Neural progenitor cell (in vitro differentiated cells): ENCODE measurements at regions not wholly inside any gene's neighbourhood (a gene's known extent, or its start where the extent isn't known, plus 50 kb on each side); places are given as distances from the start of the nearest gene placed in this dataset.

Experiments
- DNase-seq: peaks from one replicate; pipeline ENCODE4 v3.0.0-alpha.2; 2016; ENCODE audit warnings: low spot score
- H2AFZ ChIP-seq: fragments of 200-600 bp; sonication (generic); replicated peaks from 2 replicates; pipeline ENCODE4 v1.6.1; 2016; ENCODE audit warnings: antibody characterized with exemption
- H3F3A ChIP-seq: fragments of 200-600 bp; sonication (generic); 2 replicates; pipeline ENCODE4 v1.6.1; 2016; ENCODE audit warnings: antibody characterized with exemption, low read depth
- H3K27ac ChIP-seq: fragments of 200-600 bp; sonication (generic); 2 replicates; pipeline ENCODE4 v1.5.1; 2016; ENCODE audit warnings: mild to moderate bottlenecking
- H3K27me3 ChIP-seq: fragments of 200-600 bp; sonication (generic); 2 replicates; pipeline ENCODE4 v1.6.1; 2016; ENCODE audit warnings: mild to moderate bottlenecking, moderate library complexity
- H3K36me3 ChIP-seq: fragments of 200-600 bp; sonication (generic); 2 replicates; pipeline ENCODE4 v1.5.1; 2016
- H3K4me1 ChIP-seq: fragments of 200-600 bp; sonication (generic); 2 replicates; pipeline ENCODE4 v1.6.1; 2016; ENCODE audit warnings: mixed run types
- H3K4me2 ChIP-seq: fragments of 200-600 bp; sonication (generic); 2 replicates; pipeline ENCODE4 v1.6.1; 2016
- H3K4me3 ChIP-seq: fragments of 200-600 bp; sonication (generic); 2 replicates; pipeline ENCODE4 v1.5.1; 2016
- H3K79me2 ChIP-seq: fragments of 200-600 bp; sonication (generic); 2 replicates; pipeline ENCODE4 v1.6.1; 2016; ENCODE audit warnings: low read depth
- H3K9ac ChIP-seq: fragments of 200-600 bp; sonication (generic); 2 replicates; pipeline ENCODE4 v1.6.1; 2016
- H3K9me3 ChIP-seq: fragments of 200-600 bp; sonication (generic); 2 replicates; pipeline ENCODE4 v1.5.1; 2016; ENCODE audit warnings: low read depth
- H4K20me1 ChIP-seq: fragments of 200-600 bp; sonication (generic); 2 replicates; pipeline ENCODE4 v1.6.1; 2016; ENCODE audit warnings: low read depth
- H3K27ac Mint-ChIP-seq: 3 replicates; pipeline ENCODE4 v1.8.0; 2021; ENCODE audit warnings: mixed read lengths
- H3K27me3 Mint-ChIP-seq: 2 replicates; pipeline ENCODE4 v1.8.0; 2022; ENCODE audit warnings: low read depth, mild to moderate bottlenecking, inconsistent platforms, moderate library complexity, mixed read lengths; ENCODE audit not compliant: insufficient read depth
- H3K36me3 Mint-ChIP-seq: 3 replicates; pipeline ENCODE4 v1.8.0; 2021; ENCODE audit warnings: mixed read lengths
- H3K4me1 Mint-ChIP-seq: 3 replicates; pipeline ENCODE4 v1.8.0; 2021; ENCODE audit warnings: mixed read lengths
- H3K4me3 Mint-ChIP-seq: 3 replicates; pipeline ENCODE4 v1.8.0; 2021; ENCODE audit warnings: mild to moderate bottlenecking, moderate library complexity, mixed read lengths
- H3K9me3 Mint-ChIP-seq: 3 replicates; pipeline ENCODE4 v1.8.0; 2020; ENCODE audit warnings: mixed read lengths
- CTCF ChIP-seq: fragments of 200-600 bp; sonication (generic); IDR thresholded peaks from 2 replicates; pipeline ENCODE4 v1.5.1; 2017; ENCODE audit warnings: antibody characterized with exemption, mild to moderate bottlenecking
- EZH2 ChIP-seq: fragments of 200-600 bp; sonication (generic); IDR thresholded peaks from 2 replicates; pipeline ENCODE4 v1.6.1; 2017; ENCODE audit warnings: antibody characterized with exemption, mild to moderate bottlenecking, moderate library complexity
- EZH2phosphoT487 ChIP-seq: fragments of 200-600 bp; sonication (generic); IDR thresholded peaks from 2 replicates; pipeline ENCODE4 v1.6.1; 2017; ENCODE audit warnings: antibody characterized with exemption

- no peak overlapping the region for H2AFZ ChIP-seq
- Mint-ChIP-seq H3K27ac (no peak overlapping the region), H3K27me3 (no peaks in the 10 kb centered on the region), H3K4me1 (no peaks in the 10 kb centered on the region), H3K9me3 (no peaks in the 10 kb centered on the region), H3K4me3 (no peak overlapping the region), H3K36me3 (no peaks in the 10 kb centered on the region)
- H3K36me3 ChIP-seq = no peaks in the 10 kb centered on the region
- H3K4me3 ChIP-seq = no peak overlapping the region
- H3K4me2 ChIP-seq = no peak overlapping the region
- no peaks in the 10 kb centered on the region for H3K4me1 ChIP-seq
- TF ChIP-seq EZH2phosphoT487 (no peak), CTCF (no peak), EZH2 (no peak)
- H3K79me2 ChIP-seq = no peaks in the 10 kb centered on the region
- H3K9me3 ChIP-seq = no peaks in the 10 kb centered on the region
- no peak overlapping the region for H3K27ac ChIP-seq
- no peaks in the 10 kb centered on the region for H3F3A ChIP-seq
- H4K20me1 ChIP-seq = no peaks in the 10 kb centered on the region
- no peak overlapping the region for H3K9ac ChIP-seq
- no peak for DNase-seq
- no peaks in the 10 kb centered on the region for H3K27me3 ChIP-seq
Measured at GRCh38 chr4:178056996-178057395, 614.8 kb upstream of the AGA start.

- Mint-ChIP-seq H3K9me3 (no peaks in the 10 kb centered on the region), H3K27ac (no peak overlapping the region)
Measured at GRCh38 chr4:178063568-178063967, 621.3 kb upstream of the AGA start.

GRCh38 chr4:178066338-178066941, 624.2 kb upstream of the AGA start:
- no peak for DNase-seq
- Mint-ChIP-seq H3K9me3 (no peaks in the 10 kb centered on the region), H3K4me1 (peaks cover 5% of the 10 kb centered on the region), H3K27me3 (no peaks in the 10 kb centered on the region), H3K36me3 (no peaks in the 10 kb centered on the region), H3K27ac (no peak overlapping the region), H3K4me3 (no peak overlapping the region)
- no peaks in the 10 kb centered on the region for H3K27me3 ChIP-seq
- no peak overlapping the region for H3K4me2 ChIP-seq
- H3K36me3 ChIP-seq = no peaks in the 10 kb centered on the region
- no peaks in the 10 kb centered on the region for H3K9me3 ChIP-seq
- H3K4me3 ChIP-seq = no peak overlapping the region
- no peaks in the 10 kb centered on the region for H4K20me1 ChIP-seq
- no peaks in the 10 kb centered on the region for H3K79me2 ChIP-seq
- H3K4me1 ChIP-seq = no peaks in the 10 kb centered on the region
- no peaks in the 10 kb centered on the region for H3F3A ChIP-seq
- H3K9ac ChIP-seq = no peak overlapping the region
- TF ChIP-seq EZH2phosphoT487 = no peak
- no peak overlapping the region for H2AFZ ChIP-seq
- no peak overlapping the region for H3K27ac ChIP-seq

More at GRCh38 chr4:178063568-178063967, 621.3 kb upstream of the AGA start:
- H3K36me3 ChIP-seq = no peaks in the 10 kb centered on the region
- Mint-ChIP-seq H3K4me3 (no peak overlapping the region), H3K4me1 (peaks cover 5% of the 10 kb centered on the region), H3K36me3 (no peaks in the 10 kb centered on the region), H3K27me3 (no peaks in the 10 kb centered on the region)
- TF ChIP-seq EZH2 = no peak
- no peak for TF ChIP-seq EZH2phosphoT487
- TF ChIP-seq CTCF = no peak
- H3K79me2 ChIP-seq = no peaks in the 10 kb centered on the region
- no peaks in the 10 kb centered on the region for H3K9me3 ChIP-seq
- no peak overlapping the region for H3K4me3 ChIP-seq
- H3K4me1 ChIP-seq = no peaks in the 10 kb centered on the region
- no peak overlapping the region for H3K9ac ChIP-seq
- no peak overlapping the region for H3K27ac ChIP-seq
- no peaks in the 10 kb centered on the region for H4K20me1 ChIP-seq
- H3K4me2 ChIP-seq = no peak overlapping the region
- H3F3A ChIP-seq = no peaks in the 10 kb centered on the region
- H2AFZ ChIP-seq = peak overlapping the region; percentile 17
- DNase-seq = no peak
- H3K27me3 ChIP-seq = no peaks in the 10 kb centered on the region

GRCh38 chr4:178068136-178068535, 625.9 kb upstream of the AGA start:
- peaks cover 5% of the 10 kb centered on the region for H3K4me1 Mint-ChIP-seq
- Histone ChIP-seq H3F3A (no peaks in the 10 kb centered on the region), H2AFZ (no peak overlapping the region), H4K20me1 (no peaks in the 10 kb centered on the region), H3K9me3 (no peaks in the 10 kb centered on the region), H3K4me3 (no peak overlapping the region), H3K27me3 (no peaks in the 10 kb centered on the region), H3K27ac (no peak overlapping the region), H3K4me1 (no peaks in the 10 kb centered on the region), H3K4me2 (no peak overlapping the region), H3K79me2 (no peaks in the 10 kb centered on the region), H3K9ac (no peak overlapping the region), H3K36me3 (no peaks in the 10 kb centered on the region)
- no peak for TF ChIP-seq EZH2phosphoT487
- TF ChIP-seq EZH2 = no peak
- TF ChIP-seq CTCF = no peak
- no peak overlapping the region for H3K4me3 Mint-ChIP-seq
- H3K36me3 Mint-ChIP-seq = no peaks in the 10 kb centered on the region
- no peak for DNase-seq
- H3K27ac Mint-ChIP-seq = no peak overlapping the region
- H3K27me3 Mint-ChIP-seq = no peaks in the 10 kb centered on the region
- no peaks in the 10 kb centered on the region for H3K9me3 Mint-ChIP-seq
